ENCODE measurements at regions not wholly inside any gene's neighbourhood (a gene's known extent, or its start where the extent isn't known, plus 50 kb on each side); places are given as distances from the start of the nearest gene placed in this dataset.
"Not testable (repeated sequence)": the region's sequence is repeated elsewhere in the genome, so short reads cannot be mapped to it uniquely, and the experiment has no call there.

DNA sequence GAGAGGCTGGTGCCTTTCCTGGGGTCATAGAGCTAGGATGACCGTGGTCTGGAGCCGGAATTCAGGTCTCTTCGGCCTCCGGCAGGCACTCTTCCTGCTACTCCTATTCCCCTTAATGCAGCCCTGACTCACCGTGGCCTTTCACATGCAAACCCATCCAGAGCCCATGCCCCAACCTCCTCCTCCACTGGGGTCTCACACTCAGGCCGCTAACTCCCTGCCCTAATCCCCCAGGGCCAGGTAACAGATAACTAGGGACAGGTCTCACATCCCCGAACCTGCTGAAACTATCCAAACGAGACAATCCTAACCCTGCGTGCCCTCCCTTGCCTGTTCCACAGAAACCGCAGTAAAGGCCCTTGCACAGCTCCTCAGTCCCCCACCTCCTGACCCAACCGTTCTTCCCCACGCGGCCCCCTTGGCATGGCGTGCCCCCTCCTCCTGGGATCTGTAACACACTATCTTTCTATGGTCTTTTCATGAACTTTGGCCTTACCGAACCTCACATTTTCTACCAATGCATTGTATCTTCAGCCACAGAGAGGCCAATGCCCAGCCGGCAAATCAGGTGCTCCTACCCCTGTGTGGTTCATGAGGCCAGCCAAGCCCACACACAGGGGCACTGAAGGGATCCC is 245.4 kb upstream of the EXOC2 start:
- FAIRE-seq: no peak
- DNase-seq (ENCODE audit: insufficient read length, low spot score): no peak
- TF ChIP-seq, protein P1, sequence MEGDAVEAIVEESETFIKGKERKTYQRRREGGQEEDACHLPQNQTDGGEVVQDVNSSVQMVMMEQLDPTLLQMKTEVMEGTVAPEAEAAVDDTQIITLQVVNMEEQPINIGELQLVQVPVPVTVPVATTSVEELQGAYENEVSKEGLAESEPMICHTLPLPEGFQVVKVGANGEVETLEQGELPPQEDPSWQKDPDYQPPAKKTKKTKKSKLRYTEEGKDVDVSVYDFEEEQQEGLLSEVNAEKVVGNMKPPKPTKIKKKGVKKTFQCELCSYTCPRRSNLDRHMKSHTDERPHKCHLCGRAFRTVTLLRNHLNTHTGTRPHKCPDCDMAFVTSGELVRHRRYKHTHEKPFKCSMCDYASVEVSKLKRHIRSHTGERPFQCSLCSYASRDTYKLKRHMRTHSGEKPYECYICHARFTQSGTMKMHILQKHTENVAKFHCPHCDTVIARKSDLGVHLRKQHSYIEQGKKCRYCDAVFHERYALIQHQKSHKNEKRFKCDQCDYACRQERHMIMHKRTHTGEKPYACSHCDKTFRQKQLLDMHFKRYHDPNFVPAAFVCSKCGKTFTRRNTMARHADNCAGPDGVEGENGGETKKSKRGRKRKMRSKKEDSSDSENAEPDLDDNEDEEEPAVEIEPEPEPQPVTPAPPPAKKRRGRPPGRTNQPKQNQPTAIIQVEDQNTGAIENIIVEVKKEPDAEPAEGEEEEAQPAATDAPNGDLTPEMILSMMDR (IDR thresholded peaks at IDR 0.05; ENCODE audit: insufficient read depth, missing control alignments): no peak

DNA sequence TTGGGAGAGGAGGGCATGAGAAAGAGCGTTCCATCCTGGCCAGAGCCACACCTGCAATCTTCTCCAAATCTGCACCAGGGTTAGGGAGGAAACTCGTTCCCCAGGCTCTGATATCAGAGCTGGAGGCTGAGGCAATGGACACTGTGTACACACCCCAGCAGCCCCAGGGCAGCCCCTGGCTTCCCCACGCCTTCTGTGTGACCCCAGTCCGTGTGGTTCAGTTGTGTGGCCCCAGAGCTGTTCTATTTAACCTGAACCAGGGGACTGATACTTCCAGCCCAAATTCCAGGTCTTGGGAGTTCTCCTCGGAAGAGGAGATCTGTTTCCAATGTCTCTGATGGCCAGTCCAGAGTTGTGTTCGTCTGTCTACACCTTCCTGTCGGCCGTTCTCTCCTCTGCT is 242.6 kb upstream of the EXOC2 start:
- TF ChIP-seq, protein P1 (IDR thresholded peaks at IDR 0.05; ENCODE audit: insufficient read depth, missing control alignments): no peak
- FAIRE-seq (no peak), DNase-seq (ENCODE audit: insufficient read length, low spot score) (no peak)

DNA sequence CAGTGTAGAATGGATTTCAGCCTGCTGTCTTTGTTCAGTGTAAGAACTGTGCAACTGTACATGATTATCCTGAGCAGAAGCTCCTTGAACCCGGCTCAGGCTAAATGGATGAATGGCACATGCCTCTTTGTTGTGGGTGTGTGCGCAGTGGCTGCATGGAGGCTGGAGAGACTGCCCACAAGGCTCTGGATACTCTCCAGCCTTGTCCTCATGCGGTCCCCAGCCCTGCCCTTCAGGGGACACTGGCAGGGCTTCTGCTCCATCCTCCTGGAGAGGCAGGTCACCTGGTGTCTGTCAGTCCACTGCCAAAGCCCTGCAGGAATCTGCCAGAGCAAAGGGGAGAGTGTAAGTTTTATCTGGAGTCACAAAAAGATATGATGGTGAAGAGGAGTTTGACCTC is 241.7 kb upstream of the EXOC2 start:
- FAIRE-seq: no peak
- TF ChIP-seq, protein P1 (IDR thresholded peaks at IDR 0.05; ENCODE audit: insufficient read depth, missing control alignments): no peak
- no peak for DNase-seq (ENCODE audit: insufficient read length, low spot score)

DNA sequence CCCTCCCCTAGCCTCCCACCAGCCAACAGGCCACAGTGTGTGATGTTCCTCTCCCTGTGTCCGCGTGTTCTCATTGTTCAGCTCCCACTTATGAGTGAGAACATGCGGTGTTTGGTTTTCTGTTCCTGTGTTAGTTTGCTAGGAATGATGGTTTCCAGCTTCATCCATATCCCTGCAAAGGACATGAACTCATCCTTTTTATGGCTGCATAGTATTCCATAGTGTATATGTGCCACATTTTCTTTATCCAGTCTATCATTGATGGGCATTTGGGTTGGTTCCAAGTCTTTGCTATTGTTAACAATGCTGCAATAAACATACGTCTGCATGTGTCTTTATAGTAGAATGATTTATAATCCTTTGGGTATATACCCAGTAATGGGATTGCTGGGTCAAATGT is 239.0 kb upstream of the EXOC2 start:
- not testable (repeated sequence) for FAIRE-seq; DNase-seq (ENCODE audit: insufficient read length, low spot score)

DNA sequence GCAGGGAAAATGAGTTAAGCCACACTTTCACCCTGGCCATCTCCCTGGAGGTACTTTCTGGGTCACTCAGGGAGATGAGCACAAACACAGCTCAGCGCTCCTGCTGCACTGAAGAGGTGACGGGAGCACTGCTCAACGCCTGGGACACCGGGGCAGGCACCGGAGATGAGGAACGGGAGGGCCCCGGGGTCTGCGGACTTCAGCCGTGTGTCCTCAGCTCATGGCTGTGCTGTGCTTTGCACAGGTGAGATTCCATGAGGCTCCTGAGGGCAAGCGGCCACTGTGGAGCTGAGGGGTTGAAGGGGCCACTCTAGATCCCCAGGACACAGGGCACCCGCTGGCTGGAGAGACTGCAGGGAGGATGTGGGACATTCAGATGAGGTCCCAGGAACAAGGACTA is 234.2 kb upstream of the EXOC2 start:
- FAIRE-seq: no peak
- TF ChIP-seq, protein P1 (IDR thresholded peaks at IDR 0.05; ENCODE audit: insufficient read depth, missing control alignments): no peak
- no peak for DNase-seq (ENCODE audit: insufficient read length, low spot score)

DNA sequence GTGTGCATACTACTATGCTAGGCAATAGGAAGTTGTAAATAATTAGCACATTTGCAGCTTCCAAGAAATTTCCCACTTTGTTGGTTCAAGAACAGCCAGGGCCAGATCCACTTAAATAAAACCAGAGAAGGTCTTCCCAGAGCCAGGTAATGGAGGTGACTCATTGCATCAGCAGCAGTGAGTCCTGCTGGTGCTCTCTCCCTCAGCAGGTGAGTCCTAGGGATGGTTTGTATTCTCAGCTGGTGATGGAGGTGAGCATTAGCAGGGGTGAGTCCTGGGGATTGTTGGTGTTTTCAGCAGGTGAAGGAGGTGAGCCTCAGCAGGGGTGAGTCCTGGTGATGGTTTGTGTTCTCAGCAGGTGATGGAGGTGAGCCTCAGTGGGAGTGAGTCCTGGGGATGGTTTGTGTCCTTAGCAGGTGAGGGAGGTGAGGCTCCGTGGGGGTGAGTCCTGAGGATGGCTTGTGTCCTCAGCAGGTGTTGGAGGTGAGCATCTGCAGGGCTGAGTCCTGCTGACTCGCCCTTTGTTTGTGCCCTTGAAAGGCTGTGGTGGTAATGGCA is 232.8 kb upstream of the EXOC2 start:
- FAIRE-seq: no peak
- TF ChIP-seq, protein P1 (IDR thresholded peaks at IDR 0.05; ENCODE audit: insufficient read depth, missing control alignments): no peak
- no peak for DNase-seq (ENCODE audit: insufficient read length, low spot score)

DNA sequence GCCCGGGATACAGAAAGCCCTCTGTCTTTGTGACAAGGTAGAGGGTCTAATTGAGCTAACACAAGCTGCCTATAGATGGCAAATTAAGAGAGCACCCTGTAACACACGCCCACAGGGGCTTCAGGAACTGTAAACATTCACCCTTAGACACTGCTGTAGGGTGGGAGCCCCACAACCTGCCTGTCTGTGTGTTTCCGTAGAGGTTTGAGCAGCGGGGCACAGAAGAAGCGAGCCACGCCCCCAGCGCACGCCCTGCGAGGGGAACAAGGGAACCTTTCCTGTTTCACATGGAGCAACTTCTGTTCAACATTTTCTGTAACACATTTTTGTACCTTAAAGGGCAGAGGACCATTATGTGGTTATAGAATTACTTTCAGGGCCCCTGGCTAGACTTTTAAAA is 231.7 kb upstream of the EXOC2 start:
- FAIRE-seq (no peak), DNase-seq (ENCODE audit: insufficient read length, low spot score) (no peak)
- TF ChIP-seq, protein P1 (IDR thresholded peaks at IDR 0.05; ENCODE audit: insufficient read depth, missing control alignments): no peak
